Lung (tissue), 11 donors: ENCODE measurements at regions not wholly inside any gene's neighbourhood (a gene's known extent, or its start where the extent isn't known, plus 50 kb on each side); places are given as distances from the start of the nearest gene placed in this dataset.

ENCODE experiments used
- ATAC-seq: fragments of 200-7000 bp; cut with Tn5 transposase; one replicate; pipeline ENCODE4 v1.9.1; 2020; ENCODE audit warnings: moderate number of reproducible peaks; ENCODE audit not compliant: insufficient read depth, low FRiP score
- DNase-seq, 3 donors: peaks; one replicate each; pipeline ENCODE4 v3.0.0-alpha.2; 2013 to 2017
- H3K27ac ChIP-seq, 2 donors: one replicate each; pipeline ENCODE4 v1.5.1; 2013; ENCODE audit warnings: mild to moderate bottlenecking in 2 of 2, moderate library complexity in 2 of 2, control low read depth in 1 of 2, inconsistent platforms in 1 of 2, low read depth in 1 of 2, low read length in 1 of 2
- H3K27me3 ChIP-seq, 3 donors: one replicate each; pipeline ENCODE4 v1.5.1; 2013; ENCODE audit warnings: low read length in 2 of 3; ENCODE audit not compliant: control insufficient read depth in 3 of 3, insufficient read depth in 3 of 3
- H3K36me3 ChIP-seq, 4 donors: one replicate each; pipeline ENCODE4 v1.5.1; 2013; ENCODE audit warnings: low read length in 4 of 4, mild to moderate bottlenecking in 1 of 4, moderate library complexity in 1 of 4; ENCODE audit not compliant: control insufficient read depth in 4 of 4, insufficient read depth in 4 of 4
- H3K4me1 ChIP-seq, 5 donors: one replicate each; pipeline ENCODE4 v1.5.1; 2013; ENCODE audit warnings: low read length in 5 of 5, mild to moderate bottlenecking in 2 of 5, moderate library complexity in 1 of 5; ENCODE audit not compliant: control insufficient read depth in 5 of 5, insufficient read depth in 5 of 5
- H3K4me3 ChIP-seq: one replicate; pipeline ENCODE4 v1.5.1; 2013; ENCODE audit warnings: mild to moderate bottlenecking, control low read depth, moderate library complexity
- H3K9ac ChIP-seq, 2 donors: one replicate each; pipeline ENCODE4 v1.5.1; 2013; ENCODE audit warnings: low read length in 2 of 2, control low read depth in 1 of 2; ENCODE audit not compliant: insufficient read depth in 1 of 2
- H3K9me3 ChIP-seq, 4 donors: one replicate each; pipeline ENCODE4 v1.5.1; 2013; ENCODE audit warnings: low read length in 3 of 4, mild to moderate bottlenecking in 1 of 4, moderate library complexity in 1 of 4; ENCODE audit not compliant: control insufficient read depth in 4 of 4, insufficient read depth in 3 of 4
- WGBS, 2 donors: extraction: QIAGEN DNeasy Blood & Tissue Kit; methylation state at CpG; one replicate each; pipeline ENCODE4 v1.1.7; 2013; 5-methylcytosine and 5-hydroxymethylcytosine counted together
- TF ChIP-seq, protein P1 (sequence below): IDR thresholded peaks from 2 replicates; pipeline ENCODE4 v1.5.1; 2012; ENCODE audit warnings: mild to moderate bottlenecking; ENCODE audit errors: control extremely low read depth, extremely low read depth
- donor health status: control.
- donor health status: control.
- donor health status: Bipolar disorder and iron deficiency.
- donor health status: healthy.
- donor health status: DM: yes; HTN: yes; CAD: no.

DNA sequence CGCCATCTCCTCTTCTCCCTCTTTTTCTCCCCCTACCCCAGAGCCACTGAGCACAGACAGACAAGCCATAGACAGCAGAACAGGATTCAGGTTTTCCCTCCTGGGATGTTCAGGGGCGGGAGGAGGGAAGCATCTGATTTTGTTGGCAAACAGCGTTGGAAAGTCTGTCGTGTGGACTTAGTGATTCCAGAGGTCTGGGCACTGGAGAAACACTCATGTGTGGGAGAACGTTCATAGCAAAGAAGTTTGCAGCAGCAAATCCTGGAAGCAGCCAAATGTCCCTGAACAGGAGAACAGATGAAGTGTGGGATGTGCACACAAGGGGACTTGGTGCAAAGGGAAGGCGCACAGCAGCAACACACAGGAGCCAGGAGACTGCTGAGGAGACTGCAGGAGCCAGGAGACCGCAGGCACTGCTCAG, 264.1 kb upstream of the CDYL start:
- Histone ChIP-seq H3K4me3 (no peak overlapping the region), H3K36me3 (no peaks in the 10 kb centered on the region), H3K4me1 (no peaks in the 10 kb centered on the region), H3K27ac (no peak overlapping the region), H3K27me3 (no peaks in the 10 kb centered on the region), H3K9ac (no peak overlapping the region), H3K9me3 (peaks cover 0 to 2% (median 0%) of the 10 kb centered on the region in 4 donors)
- WGBS, 2 donors = 76 to 86% methylated on average over 7 of the region's 7 CpGs
- DNase-seq (no peak), ATAC-seq (no peak)
- TF ChIP-seq, protein P1, sequence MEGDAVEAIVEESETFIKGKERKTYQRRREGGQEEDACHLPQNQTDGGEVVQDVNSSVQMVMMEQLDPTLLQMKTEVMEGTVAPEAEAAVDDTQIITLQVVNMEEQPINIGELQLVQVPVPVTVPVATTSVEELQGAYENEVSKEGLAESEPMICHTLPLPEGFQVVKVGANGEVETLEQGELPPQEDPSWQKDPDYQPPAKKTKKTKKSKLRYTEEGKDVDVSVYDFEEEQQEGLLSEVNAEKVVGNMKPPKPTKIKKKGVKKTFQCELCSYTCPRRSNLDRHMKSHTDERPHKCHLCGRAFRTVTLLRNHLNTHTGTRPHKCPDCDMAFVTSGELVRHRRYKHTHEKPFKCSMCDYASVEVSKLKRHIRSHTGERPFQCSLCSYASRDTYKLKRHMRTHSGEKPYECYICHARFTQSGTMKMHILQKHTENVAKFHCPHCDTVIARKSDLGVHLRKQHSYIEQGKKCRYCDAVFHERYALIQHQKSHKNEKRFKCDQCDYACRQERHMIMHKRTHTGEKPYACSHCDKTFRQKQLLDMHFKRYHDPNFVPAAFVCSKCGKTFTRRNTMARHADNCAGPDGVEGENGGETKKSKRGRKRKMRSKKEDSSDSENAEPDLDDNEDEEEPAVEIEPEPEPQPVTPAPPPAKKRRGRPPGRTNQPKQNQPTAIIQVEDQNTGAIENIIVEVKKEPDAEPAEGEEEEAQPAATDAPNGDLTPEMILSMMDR = no peak

DNA sequence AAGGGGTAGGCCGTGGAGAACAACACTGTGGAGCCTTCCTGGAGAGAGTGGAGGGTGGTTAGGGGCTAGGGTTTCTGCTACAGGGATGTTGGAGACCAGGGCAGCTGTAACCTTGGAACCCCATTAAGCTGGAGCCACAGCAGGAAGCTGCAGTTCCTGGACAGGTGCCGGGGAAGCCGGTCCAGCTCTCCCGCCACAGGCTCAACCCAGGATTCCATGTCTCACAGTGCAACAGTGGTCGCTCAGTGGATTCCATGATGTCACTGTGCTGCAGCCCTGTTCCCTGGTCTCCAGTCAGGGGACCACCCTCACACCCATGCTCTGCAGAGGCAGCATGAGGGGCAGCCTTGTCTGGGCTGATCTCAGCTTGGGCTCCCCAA, 264.6 kb upstream of the CDYL start:
- Histone ChIP-seq H3K9ac (no peak overlapping the region), H3K4me1 (no peaks in the 10 kb centered on the region), H3K27ac (no peak overlapping the region), H3K36me3 (no peaks in the 10 kb centered on the region), H3K4me3 (no peak overlapping the region), H3K27me3 (no peaks in the 10 kb centered on the region), H3K9me3 (peaks cover 0 to 2% (median 0%) of the 10 kb centered on the region in 4 donors)
- no peak for DNase-seq
- WGBS, 2 donors = 80 to 88% methylated on average over 5 of the region's 5 CpGs
- TF ChIP-seq, protein P1 = no peak
- ATAC-seq = no peak

DNA sequence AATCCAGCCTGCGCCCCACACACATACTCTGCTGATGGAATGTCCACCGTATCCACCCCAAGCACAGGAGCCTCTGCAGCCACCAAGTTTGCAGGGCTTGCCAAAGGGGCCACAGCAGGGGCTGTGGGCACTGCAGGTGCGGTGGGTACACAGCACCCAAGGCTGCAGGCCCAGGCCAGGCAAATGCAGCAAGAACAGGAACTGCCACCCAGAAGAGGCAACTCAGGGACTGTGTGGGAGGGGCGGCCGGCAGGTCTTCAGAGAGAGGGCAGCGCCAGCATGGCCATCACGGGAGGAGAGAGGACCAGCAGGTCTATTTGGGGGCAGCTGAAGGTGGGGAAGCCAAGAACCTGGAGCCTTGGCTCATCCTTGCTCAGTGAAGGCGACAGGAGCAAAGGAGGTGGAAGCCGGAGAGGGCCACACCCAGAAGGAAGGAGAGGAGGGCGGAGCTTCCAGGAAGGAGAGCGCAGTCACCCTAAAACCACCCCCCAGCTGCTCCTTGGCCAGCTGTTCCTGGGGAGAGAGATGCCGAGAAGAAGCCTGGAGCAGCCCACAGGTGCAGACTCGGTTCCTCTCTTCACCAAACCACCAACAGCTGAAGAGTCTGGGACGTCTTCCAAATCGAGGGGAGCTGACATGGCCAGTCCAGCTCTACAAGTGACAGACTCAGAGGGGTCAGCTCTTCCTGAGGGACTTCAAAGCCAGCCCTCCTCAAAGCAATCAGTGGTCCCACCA, 265.1 kb upstream of the CDYL start:
- WGBS, 2 donors = 82 to 87% methylated on average over 14 to 15 of the region's 15 CpGs
- TF ChIP-seq, protein P1 = no peak
- ATAC-seq (no peak), DNase-seq (no peak)
- Histone ChIP-seq H3K27me3 (no peaks in the 10 kb centered on the region), H3K4me1 (no peaks in the 10 kb centered on the region), H3K9me3 (peaks cover 0 to 4% (median 0%) of the 10 kb centered on the region in 4 donors), H3K27ac (no peak overlapping the region), H3K4me3 (no peak overlapping the region), H3K9ac (no peak overlapping the region), H3K36me3 (no peaks in the 10 kb centered on the region)

DNA sequence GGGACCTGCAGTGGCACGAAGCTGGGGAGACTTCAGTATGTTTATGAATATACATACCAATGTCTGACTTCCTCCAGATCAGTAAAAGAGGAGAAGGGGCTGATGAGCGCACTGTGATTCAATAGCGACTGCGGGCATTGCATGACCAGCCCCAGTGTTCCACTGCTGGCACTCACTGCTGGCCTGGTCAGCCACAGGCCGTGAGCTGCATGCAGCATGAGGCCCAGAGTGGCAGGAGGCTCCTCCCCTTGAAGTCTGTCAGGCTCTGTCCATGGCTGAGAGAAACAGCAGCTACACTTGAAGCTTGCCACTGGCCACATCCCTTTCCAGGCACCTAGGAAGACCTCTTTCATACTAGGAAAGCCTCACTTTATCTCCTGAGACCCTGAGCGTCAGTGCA, 265.9 kb upstream of the CDYL start:
- Histone ChIP-seq H3K36me3 (no peaks in the 10 kb centered on the region), H3K9me3 (peaks cover 0 to 4% (median 0%) of the 10 kb centered on the region in 4 donors), H3K4me3 (no peak overlapping the region), H3K4me1 (no peaks in the 10 kb centered on the region), H3K27ac (no peak overlapping the region), H3K27me3 (no peaks in the 10 kb centered on the region), H3K9ac (no peak overlapping the region)
- WGBS, 2 donors = 95% methylated on average over 6 of the region's 6 CpGs
- DNase-seq = no peak
- TF ChIP-seq, protein P1 = no peak
- no peak for ATAC-seq
